ELR (cell line): ENCODE measurements at regions not wholly inside any gene's neighbourhood (a gene's known extent, or its start where the extent isn't known, plus 50 kb on each side); places are given as distances from the start of the nearest gene placed in this dataset.
"Not testable (repeated sequence)": the region's sequence is repeated elsewhere in the genome, so short reads cannot be mapped to it uniquely, and the experiment has no call there.

Experiments
- DNase-seq: peaks from one replicate; pipeline ENCODE4 v3.0.0-alpha.2; 2015; ENCODE audit warnings: low read depth

- DNase-seq = no peak
These were observed 1460.0 kb upstream of the CDH8 start for GRCh38 chr16:63496282-63496681.

- no peak for DNase-seq
These were observed 1452.7 kb upstream of the CDH8 start for GRCh38 chr16:63488955-63489354.

- no peak for DNase-seq
These were observed 1444.8 kb upstream of the CDH8 start for GRCh38 chr16:63481060-63481459.

GRCh38 chr16:63473725-63474124, 1437.5 kb upstream of the CDH8 start:
- no peak for DNase-seq

GRCh38 chr16:63467513-63467912, 1431.3 kb upstream of the CDH8 start:
- no peak for DNase-seq

- DNase-seq = no peak
These were observed 1426.1 kb upstream of the CDH8 start for GRCh38 chr16:63462316-63462715.

- peak; percentile 3 for DNase-seq
These were observed 1425.1 kb upstream of the CDH8 start for GRCh38 chr16:63461248-63461841.

- DNase-seq = no peak
These were observed 1422.6 kb upstream of the CDH8 start for GRCh38 chr16:63458846-63459245.

- no peak for DNase-seq
These were observed 1421.6 kb upstream of the CDH8 start for GRCh38 chr16:63457869-63458268.

- DNase-seq = no peak
These were observed 1417.0 kb upstream of the CDH8 start for GRCh38 chr16:63453261-63453660.

- no peak for DNase-seq
These were observed 1410.9 kb upstream of the CDH8 start for GRCh38 chr16:63447121-63447520.

GRCh38 chr16:63442246-63442645, 1406.0 kb upstream of the CDH8 start:
- no peak for DNase-seq

GRCh38 chr16:63426275-63426870, 1390.1 kb upstream of the CDH8 start:
- no peak for DNase-seq

GRCh38 chr16:63422715-63423114, 1386.5 kb upstream of the CDH8 start:
- DNase-seq = no peak

GRCh38 chr16:63416712-63417111, 1380.5 kb upstream of the CDH8 start:
- no peak for DNase-seq

- no peak for DNase-seq
These were observed 1378.8 kb upstream of the CDH8 start for GRCh38 chr16:63415014-63415413.

GRCh38 chr16:63410594-63410993, 1374.4 kb upstream of the CDH8 start:
- DNase-seq = no peak

- DNase-seq = no peak
These were observed 1367.6 kb upstream of the CDH8 start for GRCh38 chr16:63403792-63404191.

- DNase-seq = not testable (repeated sequence)
These were observed 1352.0 kb upstream of the CDH8 start for GRCh38 chr16:63388277-63388676.

- no peak for DNase-seq
These were observed 1349.6 kb upstream of the CDH8 start for GRCh38 chr16:63385714-63386432.

GRCh38 chr16:63373744-63374143, 1337.5 kb upstream of the CDH8 start:
- no peak for DNase-seq

- DNase-seq = no peak
These were observed 1336.6 kb upstream of the CDH8 start for GRCh38 chr16:63372815-63373214.

- DNase-seq = no peak
These were observed 1336.0 kb upstream of the CDH8 start for GRCh38 chr16:63372283-63372682.
